Esophagus muscularis mucosa (tissue), 2 donors: ENCODE measurements at regions not wholly inside any gene's neighbourhood (a gene's known extent, or its start where the extent isn't known, plus 50 kb on each side); places are given as distances from the start of the nearest gene placed in this dataset.

ENCODE experiments used
- EP300 ChIP-seq: sonication (generic); formaldehyde crosslinking; IDR thresholded peaks from one replicate; pipeline ENCODE4 v1.6.1; 2017; ENCODE audit warnings: antibody characterized with exemption
- POLR2A ChIP-seq: fragments of 450-650 bp; IDR thresholded peaks from one replicate; pipeline ENCODE4 v1.6.1; 2017; ENCODE audit warnings: antibody characterized with exemption, moderate library complexity, mild to moderate bottlenecking, low read depth

GRCh38 chr10:33712825-33713224 lies 378.4 kb upstream of the NRP1 start:
- TF ChIP-seq POLR2A (no peak), EP300 (no peak)
